WTC11 (cell line): ENCODE measurements at regions not wholly inside any gene's neighbourhood (a gene's known extent, or its start where the extent isn't known, plus 50 kb on each side); places are given as distances from the start of the nearest gene placed in this dataset.

Experiments
- ATAC-seq: fragments of 200-7000 bp; cut with Tn5 transposase; 2 replicates; pipeline ENCODE4 v1.10.0; 2021; ENCODE audit warnings: mild to moderate bottlenecking, moderate library complexity
- CTCF ChIA-PET: fragments of 300-600 bp; sonication (Branson Sonifier 250); formaldehyde crosslinking; loops from one replicate; lab custom pipeline; 2021; ENCODE audit warnings: antibody characterized with exemption; lab: Charles Lee
- POLR2A ChIA-PET: fragments of 350-600 bp; sonication (Branson Sonifier 250); formaldehyde crosslinking; loops from one replicate; lab custom pipeline; 2021; ENCODE audit warnings: antibody characterized with exemption; lab: Charles Lee
- DNase-seq: peaks from one replicate; pipeline ENCODE4 v3.0.0; 2021; ENCODE audit warnings: low spot score
- H3K27ac Mint-ChIP-seq: 2 replicates; pipeline ENCODE4 v1.8.0; 2021; ENCODE audit warnings: mixed read lengths
- H3K27me3 Mint-ChIP-seq: 2 replicates; pipeline ENCODE4 v1.8.0; 2021; ENCODE audit warnings: low read depth, mild to moderate bottlenecking, moderate library complexity, mixed read lengths
- H3K36me3 Mint-ChIP-seq: 2 replicates; pipeline ENCODE4 v1.8.0; 2021; ENCODE audit warnings: mixed read lengths
- H3K4me1 Mint-ChIP-seq: 2 replicates; pipeline ENCODE4 v1.8.0; 2022; ENCODE audit warnings: mixed read lengths
- H3K4me3 Mint-ChIP-seq: 2 replicates; pipeline ENCODE4 v1.8.0; 2021; ENCODE audit warnings: mild to moderate bottlenecking, moderate library complexity, mixed read lengths
- H3K9me3 Mint-ChIP-seq: 2 replicates; pipeline ENCODE4 v1.8.0; 2021; ENCODE audit warnings: mixed read lengths
- ARID4B ChIP-seq: sonication (generic); formaldehyde crosslinking; IDR thresholded peaks from 2 replicates; pipeline ENCODE4 v1.8.0; 2023; ENCODE audit warnings: missing genetic modification reagents, mild to moderate bottlenecking, borderline replicate concordance
- ATF2 ChIP-seq: sonication (generic); formaldehyde crosslinking; IDR thresholded peaks from 2 replicates; pipeline ENCODE4 v1.8.1; 2022; ENCODE audit warnings: low read depth, missing genetic modification reagents, borderline replicate concordance
- ATF6 ChIP-seq: sonication (generic); formaldehyde crosslinking; IDR thresholded peaks from 2 replicates; pipeline ENCODE4 v1.8.1; 2023; ENCODE audit warnings: mild to moderate bottlenecking, missing genetic modification reagents
- CDX4 ChIP-seq: fragments of 250-450 bp; sonication (Bioruptor Pico); IDR thresholded peaks from 2 replicates; pipeline ENCODE4 v1.9.0; 2021; ENCODE audit warnings: moderate library complexity, mild to moderate bottlenecking, inconsistent platforms, borderline replicate concordance
- ETV6 ChIP-seq: sonication (generic); formaldehyde crosslinking; IDR thresholded peaks from 2 replicates; pipeline ENCODE4 v1.8.1; 2022; ENCODE audit warnings: mild to moderate bottlenecking, missing genetic modification reagents
- FOXP1 ChIP-seq: sonication (generic); formaldehyde crosslinking; IDR thresholded peaks from 2 replicates; pipeline ENCODE4 v1.8.0; 2022; ENCODE audit warnings: missing genetic modification reagents, mild to moderate bottlenecking, moderate library complexity, borderline replicate concordance
- HMGA2 ChIP-seq: fragments of 250-450 bp; sonication (Bioruptor Pico); IDR thresholded peaks from 2 replicates; pipeline ENCODE4 v1.4.0; 2021; ENCODE audit warnings: mild to moderate bottlenecking, moderate library complexity
- MYBL2 ChIP-seq: sonication (generic); formaldehyde crosslinking; IDR thresholded peaks from 2 replicates; pipeline ENCODE4 v1.8.1; 2023; ENCODE audit warnings: mild to moderate bottlenecking, moderate library complexity, missing genetic modification reagents
- NR1H2 ChIP-seq: sonication (generic); formaldehyde crosslinking; IDR thresholded peaks from 2 replicates; pipeline ENCODE4 v1.9.0; 2021; ENCODE audit warnings: mild to moderate bottlenecking, moderate library complexity, missing genetic modification reagents
- NR2C2 ChIP-seq: sonication (generic); formaldehyde crosslinking; IDR thresholded peaks from 2 replicates; pipeline ENCODE4 v1.8.0; 2022; ENCODE audit warnings: mild to moderate bottlenecking, missing genetic modification reagents
- PRRX2 ChIP-seq: fragments of 250-450 bp; sonication (Bioruptor Pico); IDR thresholded peaks from 2 replicates; pipeline ENCODE4 v1.8.0; 2021; ENCODE audit warnings: mild to moderate bottlenecking
- SMAD3 ChIP-seq: sonication (generic); formaldehyde crosslinking; IDR thresholded peaks from 2 replicates; pipeline ENCODE4 v1.8.0; 2022; ENCODE audit warnings: missing genetic modification reagents, mild to moderate bottlenecking, borderline replicate concordance
- ZNF671 ChIP-seq: fragments of 250-450 bp; sonication (Bioruptor Pico); IDR thresholded peaks from 2 replicates; pipeline ENCODE4 v1.8.0; 2021; ENCODE audit warnings: mild to moderate bottlenecking
- TF ChIP-seq, protein P1 (sequence below): fragments of 200-600 bp; IDR thresholded peaks from 2 replicates; pipeline ENCODE4 v1.8.0; 2022; ENCODE audit warnings: antibody characterized with exemption
- TF ChIP-seq, protein P2 (sequence below): sonication (generic); formaldehyde crosslinking; IDR thresholded peaks from 2 replicates; pipeline ENCODE4 v1.8.1; 2023; ENCODE audit warnings: mild to moderate bottlenecking, missing genetic modification reagents, moderate library complexity

- TF ChIP-seq ARID4B (CRISPR knock-in tag) (no peak), ETV6 (CRISPR knock-in tag) (no peak), MYBL2 (CRISPR knock-in tag) (no peak)
These were observed 170.3 kb upstream of the TAB2 start (continued) for GRCh38 chr6:149147195-149147594.

DNA sequence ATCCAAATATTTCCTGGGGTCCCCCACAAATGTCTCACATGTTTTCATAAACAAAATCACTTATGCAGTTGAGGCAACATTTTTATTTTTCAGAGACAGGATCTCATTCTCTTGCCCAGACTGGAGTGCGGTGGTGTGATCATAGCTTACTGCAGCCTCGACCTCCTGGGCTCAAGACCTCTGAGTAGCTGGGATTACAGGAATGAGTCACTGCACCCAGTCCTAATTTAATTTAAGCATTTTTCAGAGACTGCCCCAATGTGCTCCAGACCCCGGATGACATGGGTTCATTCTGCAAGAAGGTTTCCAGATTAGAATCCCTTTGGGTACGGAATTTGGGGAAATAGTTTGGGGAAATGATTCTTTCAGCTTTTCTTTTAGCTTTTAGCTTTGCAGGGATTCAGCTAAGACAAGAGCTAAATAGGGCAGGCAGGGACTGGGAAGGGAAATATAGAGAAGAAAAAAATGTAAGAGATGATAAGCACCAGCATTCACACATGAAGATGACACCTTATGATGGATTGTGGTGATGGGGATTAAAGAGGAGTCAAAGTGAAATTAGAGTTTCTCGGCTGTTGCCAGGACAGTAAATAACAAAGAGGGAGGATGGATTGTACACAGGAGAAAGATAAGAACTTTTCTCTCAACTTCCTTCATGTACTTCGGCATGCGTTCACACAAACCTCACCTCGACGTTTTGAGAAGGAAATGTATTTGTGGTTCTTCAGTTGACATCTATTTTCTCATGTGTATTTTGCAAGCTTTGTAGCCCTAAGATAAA lies 169.4 kb upstream of the TAB2 start:
- H3K9me3 Mint-ChIP-seq, result peaks cover 5% of the 10 kb centered on the region; the same call in 1 of the 2 replicates
- CTCF ChIA-PET, result no interaction called here

More for the DNA sequence above, 169.4 kb upstream of the TAB2 start:
- Mint-ChIP-seq H3K4me3 (no peak overlapping the region), H3K36me3 (no peaks in the 10 kb centered on the region), H3K27me3 (peaks cover 2% of the 10 kb centered on the region; the same call in 1 of the 2 replicates), H3K4me1 (no peaks in the 10 kb centered on the region), H3K27ac (no peak overlapping the region)
- POLR2A ChIA-PET, result no interaction called here
- no peak for DNase-seq
- TF ChIP-seq, protein P1, sequence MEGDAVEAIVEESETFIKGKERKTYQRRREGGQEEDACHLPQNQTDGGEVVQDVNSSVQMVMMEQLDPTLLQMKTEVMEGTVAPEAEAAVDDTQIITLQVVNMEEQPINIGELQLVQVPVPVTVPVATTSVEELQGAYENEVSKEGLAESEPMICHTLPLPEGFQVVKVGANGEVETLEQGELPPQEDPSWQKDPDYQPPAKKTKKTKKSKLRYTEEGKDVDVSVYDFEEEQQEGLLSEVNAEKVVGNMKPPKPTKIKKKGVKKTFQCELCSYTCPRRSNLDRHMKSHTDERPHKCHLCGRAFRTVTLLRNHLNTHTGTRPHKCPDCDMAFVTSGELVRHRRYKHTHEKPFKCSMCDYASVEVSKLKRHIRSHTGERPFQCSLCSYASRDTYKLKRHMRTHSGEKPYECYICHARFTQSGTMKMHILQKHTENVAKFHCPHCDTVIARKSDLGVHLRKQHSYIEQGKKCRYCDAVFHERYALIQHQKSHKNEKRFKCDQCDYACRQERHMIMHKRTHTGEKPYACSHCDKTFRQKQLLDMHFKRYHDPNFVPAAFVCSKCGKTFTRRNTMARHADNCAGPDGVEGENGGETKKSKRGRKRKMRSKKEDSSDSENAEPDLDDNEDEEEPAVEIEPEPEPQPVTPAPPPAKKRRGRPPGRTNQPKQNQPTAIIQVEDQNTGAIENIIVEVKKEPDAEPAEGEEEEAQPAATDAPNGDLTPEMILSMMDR, result no peak
- no peak for TF ChIP-seq FOXP1 (CRISPR knock-in tag)
- no peak for TF ChIP-seq ZNF671 (CRISPR knock-in tag)
- TF ChIP-seq ATF2 (CRISPR knock-in tag), result no peak
- TF ChIP-seq ATF6 (CRISPR knock-in tag), result no peak
- no peak for TF ChIP-seq SMAD3 (CRISPR knock-in tag)
- TF ChIP-seq, protein P2, sequence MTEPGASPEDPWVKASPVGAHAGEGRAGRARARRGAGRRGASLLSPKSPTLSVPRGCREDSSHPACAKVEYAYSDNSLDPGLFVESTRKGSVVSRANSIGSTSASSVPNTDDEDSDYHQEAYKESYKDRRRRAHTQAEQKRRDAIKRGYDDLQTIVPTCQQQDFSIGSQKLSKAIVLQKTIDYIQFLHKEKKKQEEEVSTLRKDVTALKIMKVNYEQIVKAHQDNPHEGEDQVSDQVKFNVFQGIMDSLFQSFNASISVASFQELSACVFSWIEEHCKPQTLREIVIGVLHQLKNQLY (CRISPR knock-in tag), result no peak
- TF ChIP-seq NR1H2 (CRISPR knock-in tag), result no peak
- TF ChIP-seq HMGA2 (CRISPR knock-in tag), result no peak
- TF ChIP-seq CDX4 (CRISPR knock-in tag), result no peak
- no peak for TF ChIP-seq NR2C2 (CRISPR knock-in tag)
- no peak for TF ChIP-seq PRRX2
- no peak for ATAC-seq
